NCI-H2196 (cell line): ENCODE measurements at regions not wholly inside any gene's neighbourhood (a gene's known extent, or its start where the extent isn't known, plus 50 kb on each side); places are given as distances from the start of the nearest gene placed in this dataset.
"Not testable (repeated sequence)": the region's sequence is repeated elsewhere in the genome, so short reads cannot be mapped to it uniquely, and the experiment has no call there.

ENCODE experiments used
- DNase-seq: peaks from one replicate; lab custom pipeline; 2025; ENCODE audit not compliant: unreplicated experiment; lab: John Stamatoyannopoulos, UW

- no peak for DNase-seq
Observed at GRCh38 chr4:28250646-28251045, 1390.0 kb downstream of the STIM2 start.

- DNase-seq: no peak
Observed at GRCh38 chr4:28251831-28252230, 1391.2 kb downstream of the STIM2 start.

GRCh38 chr4:28254003-28254402, 1393.4 kb downstream of the STIM2 start:
- no peak for DNase-seq

GRCh38 chr4:28256295-28256694, 1395.7 kb downstream of the STIM2 start:
- DNase-seq: no peak

- DNase-seq: no peak
Observed at GRCh38 chr4:28259951-28260350, 1399.3 kb downstream of the STIM2 start.

- no peak for DNase-seq
Observed at GRCh38 chr4:28267166-28267565, 1406.5 kb downstream of the STIM2 start.

- no peak for DNase-seq
Observed at GRCh38 chr4:28269426-28269825, 1408.8 kb downstream of the STIM2 start.

GRCh38 chr4:28277931-28278330, 1417.3 kb downstream of the STIM2 start:
- DNase-seq: no peak

GRCh38 chr4:28278676-28279075, 1418.0 kb downstream of the STIM2 start:
- DNase-seq: no peak

GRCh38 chr4:28279249-28279648, 1418.6 kb downstream of the STIM2 start:
- DNase-seq: no peak

- DNase-seq: not testable (repeated sequence)
Observed at GRCh38 chr4:28286266-28286665, 1425.6 kb downstream of the STIM2 start.

- DNase-seq: no peak
Observed at GRCh38 chr4:28287831-28288233, 1427.2 kb downstream of the STIM2 start.

GRCh38 chr4:28296239-28296638, 1435.6 kb downstream of the STIM2 start:
- DNase-seq: no peak

- DNase-seq: no peak
Observed at GRCh38 chr4:28310926-28311325, 1450.3 kb downstream of the STIM2 start.

GRCh38 chr4:28312497-28312896, 1451.9 kb downstream of the STIM2 start:
- DNase-seq: not testable (repeated sequence)

GRCh38 chr4:28313729-28314713, 1453.4 kb downstream of the STIM2 start:
- DNase-seq: no peak

GRCh38 chr4:28317221-28317620, 1456.6 kb downstream of the STIM2 start:
- DNase-seq: no peak

- DNase-seq: no peak
Observed at GRCh38 chr4:28334249-28334648, 1473.6 kb downstream of the STIM2 start.

GRCh38 chr4:28341784-28342183, 1481.1 kb downstream of the STIM2 start:
- no peak for DNase-seq

GRCh38 chr4:28350485-28350884, 1489.8 kb downstream of the STIM2 start:
- no peak for DNase-seq

GRCh38 chr4:28351102-28351501, 1490.5 kb downstream of the STIM2 start:
- DNase-seq: no peak

- DNase-seq: no peak
Observed at GRCh38 chr4:28351826-28352225, 1491.2 kb downstream of the STIM2 start.
